ENCODE measurements at regions not wholly inside any gene's neighbourhood (a gene's known extent, or its start where the extent isn't known, plus 50 kb on each side); places are given as distances from the start of the nearest gene placed in this dataset.
"Not testable (repeated sequence)": the region's sequence is repeated elsewhere in the genome, so short reads cannot be mapped to it uniquely, and the experiment has no call there.

- no peak overlapping the region for H3K4me3 ChIP-seq (ENCODE audit: low read length)
- DNase-seq (ENCODE audit: low read depth) = no peak
- TF ChIP-seq CTCF (conservative IDR thresholded peaks at IDR 0.05; ENCODE audit: low read depth, low read length) = no peak
These were observed 1917.0 kb downstream of the LRRC4C start for GRCh38 chr11:39542460-39542859.

GRCh38 chr11:39541945-39542351 is 1917.5 kb downstream of the LRRC4C start:
- no peak for DNase-seq (ENCODE audit: low read depth)
- no peak for TF ChIP-seq CTCF (conservative IDR thresholded peaks at IDR 0.05; ENCODE audit: low read depth, low read length)
- H3K4me3 ChIP-seq (ENCODE audit: low read length) = no peak overlapping the region

- not testable (repeated sequence) for H3K4me3 ChIP-seq (ENCODE audit: low read length); DNase-seq (ENCODE audit: low read depth)
These were observed 1923.1 kb downstream of the LRRC4C start for GRCh38 chr11:39536323-39536722.

Data from retinal pigment epithelial cell (primary cell).